IPS DF 6.9 (cell line): ENCODE measurements at regions not wholly inside any gene's neighbourhood (a gene's known extent, or its start where the extent isn't known, plus 50 kb on each side); places are given as distances from the start of the nearest gene placed in this dataset.

ENCODE experiments used
- DNase-seq: peaks from one replicate; pipeline ENCODE4 v3.0.0-alpha.2; 2013; ENCODE audit warnings: low read depth, low spot score
- H3K27ac ChIP-seq: one replicate; pipeline ENCODE4 v1.5.1; 2013; ENCODE audit warnings: low read length, control low read depth
- H3K27me3 ChIP-seq: 2 replicates; pipeline ENCODE4 v1.6.1; 2013; ENCODE audit warnings: mild to moderate bottlenecking, low read length; ENCODE audit not compliant: control insufficient read depth, insufficient read depth
- H3K36me3 ChIP-seq: 2 replicates; pipeline ENCODE4 v1.6.1; 2013; ENCODE audit warnings: low read length; ENCODE audit not compliant: control insufficient read depth, insufficient read depth
- H3K4me1 ChIP-seq: 2 replicates; pipeline ENCODE4 v1.6.1; 2013; ENCODE audit warnings: low read length; ENCODE audit not compliant: control insufficient read depth, insufficient read depth
- H3K4me3 ChIP-seq: 2 replicates; pipeline ENCODE4 v1.5.1; 2013; ENCODE audit warnings: mild to moderate bottlenecking, low read length
- H3K9me3 ChIP-seq: 2 replicates; pipeline ENCODE4 v1.6.1; 2013; ENCODE audit warnings: low read length, inconsistent platforms; ENCODE audit not compliant: control insufficient read depth, insufficient read depth
- WGBS: extraction: QIAGEN DNeasy Blood & Tissue Kit; methylation state at CpG from one replicate; pipeline ENCODE4 v1.1.7; 2013; ENCODE audit warnings: mixed read lengths, missing lambda C conversion rate; ENCODE audit not compliant: insufficient read length, insufficient coverage; 5-methylcytosine and 5-hydroxymethylcytosine counted together

DNA sequence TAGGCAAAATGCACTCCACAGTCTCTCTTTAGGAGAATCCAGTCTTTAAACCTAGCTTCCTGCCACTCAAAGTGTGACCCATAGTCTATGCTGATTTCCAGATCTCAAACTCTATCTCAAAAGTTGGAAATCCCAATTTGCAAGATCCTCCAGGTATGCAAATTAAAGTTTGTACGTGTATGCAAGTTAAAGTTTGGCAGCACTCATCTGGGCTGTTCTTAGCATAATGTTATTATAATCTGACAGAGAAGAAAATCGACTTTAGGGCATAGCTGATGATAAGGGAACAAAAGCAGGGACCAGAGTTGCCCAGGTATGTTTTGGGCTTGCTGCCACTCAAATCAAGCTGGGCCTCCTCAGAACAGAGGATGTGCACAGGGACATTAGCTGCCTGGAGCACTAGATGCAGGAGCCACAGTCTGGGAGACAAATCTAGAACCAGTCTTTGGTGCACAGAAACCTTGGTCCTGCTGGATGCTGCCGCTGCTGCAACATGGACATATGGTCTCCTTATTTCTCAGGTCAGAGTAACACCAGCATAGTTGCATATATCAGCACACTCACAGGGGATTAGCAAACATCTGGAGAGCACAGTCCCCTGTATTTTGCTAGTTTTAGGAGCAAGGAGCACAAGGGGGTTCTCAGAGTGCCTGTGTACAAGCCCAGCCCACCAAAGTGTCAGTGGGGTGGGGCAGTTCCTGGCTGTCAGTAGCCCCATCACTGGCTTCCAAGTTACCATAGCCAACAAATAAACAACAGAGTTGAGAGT is 242.6 kb downstream of the TTC32 start:
- no CpG with 5 or more reads among the region's 3 CpGs for WGBS
- Histone ChIP-seq H3K27me3 (no peaks in the 10 kb centered on the region), H3K9me3 (no peaks in the 10 kb centered on the region), H3K27ac (no peak overlapping the region), H3K4me1 (no peaks in the 10 kb centered on the region), H3K4me3 (no peak overlapping the region), H3K36me3 (no peaks in the 10 kb centered on the region)
- DNase-seq: no peak

DNA sequence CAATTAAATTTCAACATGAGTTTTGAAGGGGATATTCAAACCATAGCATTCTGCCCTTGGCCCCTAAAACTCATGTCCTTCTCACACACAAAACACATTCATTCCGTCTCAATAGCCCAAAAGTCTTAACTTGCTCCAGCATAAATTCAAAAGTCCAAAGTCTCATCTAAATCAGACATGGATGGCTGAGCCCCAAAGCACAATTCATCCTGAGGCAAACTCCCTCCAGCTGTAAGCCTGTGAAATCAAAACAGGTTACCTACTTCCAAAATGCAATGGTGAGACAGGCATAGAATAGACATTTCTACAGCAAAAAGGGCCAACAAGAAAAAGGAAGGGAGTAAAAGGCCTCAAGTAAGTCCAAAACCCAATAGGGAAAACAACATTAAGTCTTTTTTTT is 245.8 kb downstream of the TTC32 start:
- Histone ChIP-seq H3K4me3 (no peak overlapping the region), H3K27ac (no peak overlapping the region), H3K27me3 (no peaks in the 10 kb centered on the region), H3K36me3 (no peaks in the 10 kb centered on the region), H3K9me3 (no peaks in the 10 kb centered on the region), H3K4me1 (peaks cover 3% of the 10 kb centered on the region)
- no peak for DNase-seq
- no CpG with 5 or more reads among the region's 1 CpG for WGBS

DNA sequence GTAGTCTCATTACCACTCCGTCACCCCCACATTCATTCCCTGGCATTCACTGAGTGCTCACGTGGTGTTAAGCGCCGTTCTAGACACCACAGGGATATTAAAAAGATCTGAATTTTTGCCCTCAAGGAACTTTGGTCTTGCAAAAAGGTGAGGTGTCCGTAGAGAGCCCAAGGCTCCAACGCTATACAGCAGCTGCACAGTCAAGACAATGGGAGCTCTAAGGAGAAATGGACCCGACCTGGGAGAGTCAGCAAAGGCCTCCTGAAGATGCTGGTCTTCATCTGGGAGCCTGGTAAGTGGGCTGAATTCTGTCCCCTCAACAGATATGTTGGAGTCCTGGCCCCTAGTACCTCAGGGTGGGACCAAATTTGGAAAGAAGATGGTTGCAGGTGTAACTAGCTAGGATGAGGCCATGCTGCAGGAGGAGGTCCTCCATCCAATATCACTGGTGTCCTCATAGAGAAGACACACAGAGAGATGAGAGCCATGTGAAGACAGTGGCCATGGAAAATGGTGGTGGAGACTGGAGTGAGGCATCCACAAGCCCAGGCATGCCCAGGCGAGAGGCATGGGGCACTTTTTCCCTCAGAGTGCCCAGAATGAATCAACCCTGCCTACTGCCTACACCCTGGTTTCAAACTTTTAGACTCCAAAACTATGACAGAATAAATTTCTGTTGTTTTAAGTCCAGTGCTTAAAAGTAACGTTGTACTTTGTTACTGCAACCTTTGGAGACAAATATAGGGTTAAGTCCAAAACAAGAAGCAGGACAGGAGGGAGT is 247.3 kb downstream of the TTC32 start:
- no peaks in the 10 kb centered on the region for H3K27me3 ChIP-seq
- no peaks in the 10 kb centered on the region for H3K36me3 ChIP-seq
- no CpG with 5 or more reads among the region's 9 CpGs for WGBS
- H3K4me3 ChIP-seq: no peak overlapping the region
- no peaks in the 10 kb centered on the region for H3K9me3 ChIP-seq
- no peak overlapping the region for H3K27ac ChIP-seq
- DNase-seq: no peak
- H3K4me1 ChIP-seq: peaks cover 3% of the 10 kb centered on the region

DNA sequence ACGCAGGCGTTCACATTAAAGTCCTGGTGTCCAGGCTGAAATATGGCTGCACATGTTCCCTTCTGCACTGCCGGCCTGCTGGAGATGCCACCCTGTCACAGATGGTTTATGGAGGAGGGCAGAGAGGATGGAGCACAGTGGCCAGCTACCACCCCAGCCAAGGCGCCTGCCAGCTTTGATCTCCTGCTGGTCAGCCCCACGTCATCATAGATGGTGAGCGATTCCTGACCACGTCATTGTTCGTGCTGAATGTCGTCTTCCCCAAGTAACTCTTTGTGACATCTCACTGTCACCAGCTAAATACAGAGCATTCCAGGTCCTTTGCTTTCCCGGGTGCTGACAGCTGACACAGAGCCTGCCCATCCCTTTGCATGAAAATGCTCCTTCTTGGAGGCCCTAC is 248.3 kb downstream of the TTC32 start:
- no CpG with 5 or more reads among the region's 10 CpGs for WGBS
- H3K27me3 ChIP-seq: no peaks in the 10 kb centered on the region
- no peak overlapping the region for H3K27ac ChIP-seq

DNA sequence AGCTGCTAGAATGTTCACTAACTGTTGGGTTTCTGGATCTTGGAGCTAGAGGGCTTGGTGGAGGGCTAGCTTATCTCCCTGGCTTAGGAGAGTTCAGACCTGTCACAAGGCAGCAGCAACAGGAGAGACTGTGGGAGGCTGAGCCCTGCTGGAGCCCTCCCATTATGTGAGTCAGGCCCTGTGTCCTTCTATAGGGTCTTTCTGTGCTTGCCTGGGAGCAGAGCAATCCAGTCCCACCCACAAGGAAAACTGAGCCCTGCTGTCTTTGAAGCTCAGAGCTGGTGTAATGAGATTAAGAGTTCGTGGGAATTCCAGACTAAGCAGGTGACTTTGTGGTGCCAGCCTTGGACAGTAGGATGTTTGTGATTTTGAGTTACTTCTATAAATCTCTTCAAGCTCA is 249.0 kb downstream of the TTC32 start:
- no peak overlapping the region for H3K27ac ChIP-seq
- H3K4me3 ChIP-seq: no peak overlapping the region
- no peaks in the 10 kb centered on the region for H3K9me3 ChIP-seq
- H3K27me3 ChIP-seq: no peaks in the 10 kb centered on the region
- no peaks in the 10 kb centered on the region for H3K36me3 ChIP-seq
- no peak for DNase-seq
- H3K4me1 ChIP-seq: peaks cover 3% of the 10 kb centered on the region
- no CpG with 5 or more reads among the region's 1 CpG for WGBS

More for the DNA sequence above, 248.3 kb downstream of the TTC32 start:
- no peaks in the 10 kb centered on the region for H3K9me3 ChIP-seq
- no peak for DNase-seq
- H3K36me3 ChIP-seq: no peaks in the 10 kb centered on the region
- peaks cover 3% of the 10 kb centered on the region for H3K4me1 ChIP-seq
- H3K4me3 ChIP-seq: no peak overlapping the region

- H3K9me3 ChIP-seq: no peaks in the 10 kb centered on the region
- no peak overlapping the region for H3K27ac ChIP-seq
- no peaks in the 10 kb centered on the region for H3K27me3 ChIP-seq
- no CpG with 5 or more reads among the region's 4 CpGs for WGBS
- no peak for DNase-seq
- H3K4me1 ChIP-seq: peaks cover 3% of the 10 kb centered on the region
- no peaks in the 10 kb centered on the region for H3K36me3 ChIP-seq
- no peak overlapping the region for H3K4me3 ChIP-seq
These were observed 250.3 kb downstream of the TTC32 start for GRCh38 chr2:19651466-19651865.

DNA sequence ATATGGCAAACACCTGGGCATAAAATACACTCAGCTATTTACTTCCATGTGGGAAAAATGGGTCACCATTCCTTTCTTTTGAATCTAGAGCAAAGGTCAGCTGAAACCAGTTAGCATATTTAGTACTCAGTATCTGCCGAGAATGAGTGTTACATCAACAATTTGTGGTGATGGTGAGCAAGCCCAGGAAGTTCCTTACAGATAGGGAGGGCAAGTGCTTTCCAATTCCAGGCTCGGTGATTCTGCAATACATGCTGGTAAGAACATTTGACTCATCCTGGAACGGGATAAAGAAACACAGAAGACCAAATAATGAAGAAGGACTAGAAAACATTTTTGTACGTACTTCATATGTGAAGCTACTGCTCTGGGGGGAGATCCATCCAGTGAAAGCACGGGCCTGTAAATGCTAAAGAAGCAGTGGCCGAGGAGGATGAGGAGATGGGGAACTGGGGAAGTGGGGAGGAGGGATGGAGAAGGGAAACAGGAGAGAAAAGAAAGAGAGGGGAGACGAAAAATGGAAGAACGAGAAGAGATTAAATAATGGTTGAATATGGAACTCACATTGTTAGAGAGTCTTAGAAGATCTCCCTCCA is 251.9 kb downstream of the TTC32 start:
- no peak for DNase-seq
- Histone ChIP-seq H3K9me3 (no peaks in the 10 kb centered on the region), H3K4me1 (peaks cover 3% of the 10 kb centered on the region), H3K4me3 (no peak overlapping the region), H3K27me3 (no peaks in the 10 kb centered on the region), H3K36me3 (no peaks in the 10 kb centered on the region), H3K27ac (no peak overlapping the region)
- 100% methylated on average over 2 of the region's 8 CpGs for WGBS

GRCh38 chr2:19649142-19649541 is 252.6 kb downstream of the TTC32 start:
- no peak overlapping the region for H3K4me3 ChIP-seq
- no peak for DNase-seq

GRCh38 chr2:19648583-19648982 is 253.2 kb downstream of the TTC32 start:
- Histone ChIP-seq H3K27me3 (no peaks in the 10 kb centered on the region), H3K4me1 (peaks cover 3% of the 10 kb centered on the region), H3K36me3 (no peaks in the 10 kb centered on the region), H3K4me3 (no peak overlapping the region), H3K9me3 (no peaks in the 10 kb centered on the region), H3K27ac (no peak overlapping the region)
- no peak for DNase-seq
- no CpG with 5 or more reads among the region's 1 CpG for WGBS

More at GRCh38 chr2:19649142-19649541, 252.6 kb downstream of the TTC32 start:
- Histone ChIP-seq H3K27me3 (no peaks in the 10 kb centered on the region), H3K36me3 (no peaks in the 10 kb centered on the region), H3K27ac (no peak overlapping the region), H3K4me1 (peaks cover 3% of the 10 kb centered on the region), H3K9me3 (no peaks in the 10 kb centered on the region)
- no CpG with 5 or more reads among the region's 1 CpG for WGBS

DNA sequence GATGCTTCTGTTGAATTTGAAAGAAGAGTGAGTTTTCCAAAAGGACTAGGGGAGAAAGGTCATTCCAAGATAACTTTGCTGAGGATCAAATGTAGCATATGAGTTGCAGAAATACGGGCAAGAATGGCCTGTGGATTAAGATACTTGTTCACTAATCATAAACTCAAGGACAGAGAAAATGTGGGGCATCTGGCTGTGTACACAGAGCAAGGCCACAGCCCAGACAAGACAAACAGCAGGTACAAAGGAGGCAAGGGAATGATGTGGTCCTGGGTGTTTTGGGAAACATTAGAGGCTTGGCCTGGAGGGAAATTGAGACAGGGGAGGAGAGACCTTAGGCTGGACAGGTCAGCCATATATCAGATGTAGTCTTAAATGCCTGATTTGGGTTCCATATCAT is 254.8 kb downstream of the TTC32 start:
- no peaks in the 10 kb centered on the region for H3K36me3 ChIP-seq
- no peaks in the 10 kb centered on the region for H3K27me3 ChIP-seq
- no peak overlapping the region for H3K27ac ChIP-seq
- no peak for DNase-seq
- no CpG with 5 or more reads among the region's 1 CpG for WGBS
- no peak overlapping the region for H3K4me3 ChIP-seq
- H3K4me1 ChIP-seq: no peaks in the 10 kb centered on the region
- H3K9me3 ChIP-seq: no peaks in the 10 kb centered on the region
